RKO (cell line): ENCODE measurements at regions not wholly inside any gene's neighbourhood (a gene's known extent, or its start where the extent isn't known, plus 50 kb on each side); places are given as distances from the start of the nearest gene placed in this dataset.

Experiments used
- DNase-seq: peaks from one replicate; pipeline ENCODE4 v3.0.0-alpha.2; 2016; ENCODE audit warnings: low spot score

GRCh38 chr5:174235221-174236011 is 189.9 kb downstream of the NSG2 start:
- no peak for DNase-seq

- no peak for DNase-seq
Measured at GRCh38 chr5:174236070-174236469, 190.6 kb downstream of the NSG2 start.

- peak; percentile 23 for DNase-seq
Measured at GRCh38 chr5:174239718-174240117, 194.2 kb downstream of the NSG2 start.

- no peak for DNase-seq
Measured at GRCh38 chr5:174242573-174242972, 197.1 kb downstream of the NSG2 start.

GRCh38 chr5:174243904-174244303 is 198.4 kb downstream of the NSG2 start:
- DNase-seq, result no peak

GRCh38 chr5:174245516-174246075 is 200.1 kb downstream of the NSG2 start:
- DNase-seq, result no peak

GRCh38 chr5:174246743-174247142 is 201.2 kb downstream of the NSG2 start:
- no peak for DNase-seq

- DNase-seq, result no peak
Measured at GRCh38 chr5:174247301-174247700, 201.8 kb downstream of the NSG2 start.

- no peak for DNase-seq
Measured at GRCh38 chr5:174251305-174252000, 205.9 kb downstream of the NSG2 start.

- no peak for DNase-seq
Measured at GRCh38 chr5:174252121-174252520, 206.6 kb downstream of the NSG2 start.

GRCh38 chr5:174259696-174260420 is 214.4 kb downstream of the NSG2 start:
- DNase-seq, result no peak

GRCh38 chr5:174271316-174271715 is 225.8 kb downstream of the NSG2 start:
- no peak for DNase-seq

GRCh38 chr5:174272671-174273070 is 227.2 kb downstream of the NSG2 start:
- DNase-seq, result no peak

- DNase-seq, result no peak
Measured at GRCh38 chr5:174273325-174273724, 227.8 kb downstream of the NSG2 start.

- no peak for DNase-seq
Measured at GRCh38 chr5:174275959-174276358, 230.5 kb downstream of the NSG2 start.

- DNase-seq, result no peak
Measured at GRCh38 chr5:174281089-174281760, 235.7 kb downstream of the NSG2 start.

- no peak for DNase-seq
Measured at GRCh38 chr5:174281855-174282254, 236.3 kb downstream of the NSG2 start.

GRCh38 chr5:174282391-174282790 is 236.9 kb downstream of the NSG2 start:
- DNase-seq, result no peak

- DNase-seq, result no peak
Measured at GRCh38 chr5:174283211-174284005, 237.9 kb downstream of the NSG2 start.

GRCh38 chr5:174284873-174285272 is 239.4 kb downstream of the NSG2 start:
- DNase-seq, result no peak

GRCh38 chr5:174287761-174288160 is 242.3 kb downstream of the NSG2 start:
- DNase-seq, result no peak
